ENCODE measurements at regions not wholly inside any gene's neighbourhood (a gene's known extent, or its start where the extent isn't known, plus 50 kb on each side); places are given as distances from the start of the nearest gene placed in this dataset.

DNA sequence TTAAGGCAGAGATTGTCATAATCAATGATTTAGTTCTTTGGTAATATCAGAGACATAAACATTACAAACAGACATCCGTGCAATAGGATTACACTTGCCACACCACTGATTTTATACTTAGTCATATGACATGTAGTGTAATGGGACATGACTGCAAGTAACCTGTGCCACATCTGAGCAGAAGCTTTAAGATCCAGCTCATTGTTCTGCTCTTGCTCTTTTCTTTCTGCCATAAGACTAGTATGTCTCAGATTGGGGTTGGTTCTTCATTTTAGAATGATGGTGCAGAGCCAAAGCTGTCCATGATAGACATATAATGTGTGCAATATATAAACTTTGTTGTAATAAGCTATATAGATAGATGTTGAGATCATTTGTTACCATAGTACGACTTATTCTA, 119.7 kb upstream of the SEMA3A start:
- DNase-seq (ENCODE audit: low spot score), result no peak
- Histone ChIP-seq H3K27ac (no peak overlapping the region), H3K4me3 (no peak overlapping the region)
- TF ChIP-seq, protein P1, sequence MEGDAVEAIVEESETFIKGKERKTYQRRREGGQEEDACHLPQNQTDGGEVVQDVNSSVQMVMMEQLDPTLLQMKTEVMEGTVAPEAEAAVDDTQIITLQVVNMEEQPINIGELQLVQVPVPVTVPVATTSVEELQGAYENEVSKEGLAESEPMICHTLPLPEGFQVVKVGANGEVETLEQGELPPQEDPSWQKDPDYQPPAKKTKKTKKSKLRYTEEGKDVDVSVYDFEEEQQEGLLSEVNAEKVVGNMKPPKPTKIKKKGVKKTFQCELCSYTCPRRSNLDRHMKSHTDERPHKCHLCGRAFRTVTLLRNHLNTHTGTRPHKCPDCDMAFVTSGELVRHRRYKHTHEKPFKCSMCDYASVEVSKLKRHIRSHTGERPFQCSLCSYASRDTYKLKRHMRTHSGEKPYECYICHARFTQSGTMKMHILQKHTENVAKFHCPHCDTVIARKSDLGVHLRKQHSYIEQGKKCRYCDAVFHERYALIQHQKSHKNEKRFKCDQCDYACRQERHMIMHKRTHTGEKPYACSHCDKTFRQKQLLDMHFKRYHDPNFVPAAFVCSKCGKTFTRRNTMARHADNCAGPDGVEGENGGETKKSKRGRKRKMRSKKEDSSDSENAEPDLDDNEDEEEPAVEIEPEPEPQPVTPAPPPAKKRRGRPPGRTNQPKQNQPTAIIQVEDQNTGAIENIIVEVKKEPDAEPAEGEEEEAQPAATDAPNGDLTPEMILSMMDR (IDR thresholded peaks at IDR 0.05), result no peak

GRCh38 chr7:84304407-84304806, 109.8 kb upstream of the SEMA3A start:
- Histone ChIP-seq H3K4me3 (no peak overlapping the region), H3K27ac (no peak overlapping the region)
- DNase-seq (ENCODE audit: low spot score), result no peak
- TF ChIP-seq, protein P1 (IDR thresholded peaks at IDR 0.05), result no peak

DNA sequence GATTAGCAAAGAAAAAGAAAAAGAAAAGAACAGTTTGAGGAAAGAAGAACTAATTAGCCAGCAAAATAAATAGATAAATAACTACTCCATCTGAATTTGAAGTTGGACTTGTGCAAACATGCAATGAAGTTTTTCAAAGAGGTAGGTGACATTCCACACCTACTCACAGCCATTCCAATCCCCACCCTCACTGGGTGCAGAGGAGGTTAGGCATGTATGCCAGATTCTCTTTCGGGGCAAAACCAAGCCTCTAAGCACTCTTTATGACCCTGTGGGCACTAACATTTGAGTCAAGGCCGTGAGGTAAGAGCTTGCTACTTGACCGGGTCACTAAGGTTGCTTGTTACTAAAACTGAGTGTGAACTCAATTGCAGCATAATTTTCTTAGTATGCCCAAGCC, 108.4 kb upstream of the SEMA3A start:
- Histone ChIP-seq H3K4me3 (no peak overlapping the region), H3K27ac (no peak overlapping the region)
- no peak for DNase-seq (ENCODE audit: low spot score)
- TF ChIP-seq, protein P1 (IDR thresholded peaks at IDR 0.05), result no peak

- no peak overlapping the region for H3K4me3 ChIP-seq
- TF ChIP-seq, protein P1 (IDR thresholded peaks at IDR 0.05), result no peak
- no peak for DNase-seq (ENCODE audit: low spot score)
- H3K27ac ChIP-seq, result no peak overlapping the region
Observed at GRCh38 chr7:84297616-84298015, 103.0 kb upstream of the SEMA3A start.

GRCh38 chr7:84294847-84295455, 100.4 kb upstream of the SEMA3A start:
- no peak for DNase-seq (ENCODE audit: low spot score)
- Histone ChIP-seq H3K4me3 (no peak overlapping the region), H3K27ac (no peak overlapping the region)
- TF ChIP-seq, protein P1 (IDR thresholded peaks at IDR 0.05), result no peak

GRCh38 chr7:84294391-84294790, 99.8 kb upstream of the SEMA3A start:
- H3K4me3 ChIP-seq, result no peak overlapping the region
- no peak overlapping the region for H3K27ac ChIP-seq
- TF ChIP-seq, protein P1 (IDR thresholded peaks at IDR 0.05), result no peak
- DNase-seq (ENCODE audit: low spot score), result no peak

DNA sequence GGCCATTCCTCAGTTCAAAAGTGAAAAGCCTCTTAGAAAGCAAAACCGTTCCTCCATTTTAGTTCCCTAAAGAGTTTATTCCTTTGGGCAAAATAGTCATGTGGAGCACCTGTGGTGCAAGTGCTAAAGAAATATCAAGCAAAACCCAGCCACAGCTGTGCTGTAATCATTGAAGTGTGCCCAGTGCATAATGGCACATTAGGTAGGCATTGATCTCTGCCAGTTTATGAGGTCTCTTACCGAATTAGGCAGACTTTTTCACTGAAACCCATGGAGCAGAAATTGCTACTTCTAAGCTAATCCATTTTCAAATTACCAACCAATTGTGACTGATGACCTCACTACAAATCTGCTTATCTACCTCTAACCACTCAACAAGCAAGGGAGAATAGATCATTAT, 97.2 kb upstream of the SEMA3A start:
- DNase-seq (ENCODE audit: low spot score), result no peak
- TF ChIP-seq, protein P1 (IDR thresholded peaks at IDR 0.05), result no peak
- Histone ChIP-seq H3K27ac (no peak overlapping the region), H3K4me3 (no peak overlapping the region)
